NCI-H446 treated with DMSO at 0.1 percent for 48 hours (cell line): ENCODE measurements at regions not wholly inside any gene's neighbourhood (a gene's known extent, or its start where the extent isn't known, plus 50 kb on each side); places are given as distances from the start of the nearest gene placed in this dataset.
"Not testable (repeated sequence)": the region's sequence is repeated elsewhere in the genome, so short reads cannot be mapped to it uniquely, and the experiment has no call there.

ENCODE experiments used
- DNase-seq: peaks from one replicate; lab custom pipeline; 2025; lab: John Stamatoyannopoulos, UW

- no peak for DNase-seq
Observed at GRCh38 chr3:190988102-190988501, 125.6 kb upstream of the GMNC start.

GRCh38 chr3:190984502-190985244 lies 122.2 kb upstream of the GMNC start:
- DNase-seq: no peak

- no peak for DNase-seq
Observed at GRCh38 chr3:190983875-190984274, 121.4 kb upstream of the GMNC start.

- no peak for DNase-seq
Observed at GRCh38 chr3:190973771-190974170, 111.3 kb upstream of the GMNC start.

GRCh38 chr3:190972840-190973270 lies 110.4 kb upstream of the GMNC start:
- DNase-seq: peak; percentile 22

- no peak for DNase-seq
Observed at GRCh38 chr3:190972196-190972595, 109.7 kb upstream of the GMNC start.

GRCh38 chr3:190970560-190970959 lies 108.1 kb upstream of the GMNC start:
- no peak for DNase-seq

- DNase-seq: no peak
Observed at GRCh38 chr3:190968616-190969015, 106.1 kb upstream of the GMNC start.

GRCh38 chr3:190964931-190965330 lies 102.4 kb upstream of the GMNC start:
- DNase-seq: not testable (repeated sequence)

- DNase-seq: no peak
Observed at GRCh38 chr3:190959077-190959476, 96.6 kb upstream of the GMNC start.

- DNase-seq: peak; percentile 38
Observed at GRCh38 chr3:190941694-190942260, 79.3 kb upstream of the GMNC start.

GRCh38 chr3:190934616-190935015 lies 72.1 kb upstream of the GMNC start:
- DNase-seq: not testable (repeated sequence)

GRCh38 chr3:190926619-190927018 lies 64.1 kb upstream of the GMNC start:
- no peak for DNase-seq

- no peak for DNase-seq
Observed at GRCh38 chr3:190912736-190913135, 50.2 kb upstream of the GMNC start.
